ENCODE measurements at regions not wholly inside any gene's neighbourhood (a gene's known extent, or its start where the extent isn't known, plus 50 kb on each side); places are given as distances from the start of the nearest gene placed in this dataset.

DNA sequence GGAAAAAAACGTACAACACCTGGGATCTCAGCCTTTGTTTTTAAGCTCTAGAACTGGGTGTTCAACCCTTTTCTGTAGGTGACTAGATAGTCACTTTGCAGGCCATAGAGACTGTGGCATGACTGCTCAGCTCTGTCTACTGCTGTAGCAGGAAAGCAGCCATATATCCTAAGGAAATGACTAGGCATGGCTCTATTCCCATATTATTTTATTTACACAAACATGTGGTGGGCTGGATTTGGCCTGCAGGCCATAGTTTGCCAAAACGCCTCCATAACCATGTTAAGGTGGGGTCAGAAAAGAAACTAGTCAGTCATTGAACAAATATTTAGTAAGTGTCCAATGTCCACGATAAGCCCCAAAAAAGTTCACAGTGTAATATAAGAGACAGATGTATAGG is 452.5 kb downstream of the MCTP2 start:
- DNase-seq = no peak

DNA sequence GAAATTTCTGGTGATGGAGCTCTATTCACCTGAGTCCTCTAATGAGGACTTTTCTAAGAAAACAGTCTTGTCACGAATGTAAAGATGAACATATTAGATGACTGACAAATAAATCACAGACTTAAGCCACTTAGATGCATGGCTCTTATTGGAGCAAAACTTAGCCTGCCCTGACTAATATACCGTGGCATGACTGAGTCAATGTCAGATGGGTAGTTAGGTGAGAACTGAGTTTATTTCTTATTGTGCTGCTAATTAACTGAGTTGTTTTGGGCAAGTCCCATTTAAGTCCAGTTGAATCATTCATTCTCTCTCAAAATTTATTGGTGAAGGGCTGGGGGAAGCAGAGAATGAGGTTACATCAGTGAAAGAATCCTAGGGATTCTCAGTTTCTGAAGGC is 459.8 kb downstream of the MCTP2 start:
- no peak for DNase-seq

DNA sequence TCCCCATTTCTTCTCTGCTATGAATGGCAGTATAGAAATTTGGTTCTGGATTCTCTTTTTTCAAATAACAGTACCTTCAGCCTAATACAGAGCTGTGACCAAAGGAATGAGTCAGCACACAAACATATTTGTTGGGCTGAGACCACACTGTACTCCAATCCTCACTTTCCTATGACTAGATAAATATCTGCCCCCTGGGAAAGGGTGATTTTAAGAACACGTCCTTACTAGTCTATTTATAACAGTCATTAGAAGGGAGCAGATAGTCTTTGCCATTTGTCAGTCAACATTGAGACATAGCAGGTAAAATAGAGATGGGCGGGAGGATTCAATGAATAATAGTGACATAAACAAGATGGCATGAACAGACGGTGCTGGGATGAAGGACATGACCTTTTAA is 461.3 kb downstream of the MCTP2 start:
- no peak for DNase-seq

DNA sequence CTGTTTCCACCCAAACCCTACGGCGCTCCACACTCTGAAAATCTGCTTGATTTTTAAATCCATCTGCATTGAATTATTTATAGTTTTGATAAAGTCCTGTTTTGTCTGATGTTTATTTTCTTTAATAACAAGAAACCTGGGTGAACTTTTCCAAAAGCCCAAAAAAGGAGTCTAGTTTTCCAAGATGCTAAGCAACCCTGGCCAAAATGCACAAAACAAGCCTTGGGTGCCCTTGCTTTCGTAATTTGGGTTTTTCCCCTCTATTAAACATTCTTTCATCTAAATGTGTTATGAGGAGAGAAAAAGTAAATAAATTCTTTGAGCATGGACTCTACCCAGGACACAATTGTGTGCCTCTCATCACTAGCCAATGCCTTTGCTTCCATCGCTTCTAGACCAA is 468.9 kb downstream of the MCTP2 start:
- no peak for DNase-seq

DNA sequence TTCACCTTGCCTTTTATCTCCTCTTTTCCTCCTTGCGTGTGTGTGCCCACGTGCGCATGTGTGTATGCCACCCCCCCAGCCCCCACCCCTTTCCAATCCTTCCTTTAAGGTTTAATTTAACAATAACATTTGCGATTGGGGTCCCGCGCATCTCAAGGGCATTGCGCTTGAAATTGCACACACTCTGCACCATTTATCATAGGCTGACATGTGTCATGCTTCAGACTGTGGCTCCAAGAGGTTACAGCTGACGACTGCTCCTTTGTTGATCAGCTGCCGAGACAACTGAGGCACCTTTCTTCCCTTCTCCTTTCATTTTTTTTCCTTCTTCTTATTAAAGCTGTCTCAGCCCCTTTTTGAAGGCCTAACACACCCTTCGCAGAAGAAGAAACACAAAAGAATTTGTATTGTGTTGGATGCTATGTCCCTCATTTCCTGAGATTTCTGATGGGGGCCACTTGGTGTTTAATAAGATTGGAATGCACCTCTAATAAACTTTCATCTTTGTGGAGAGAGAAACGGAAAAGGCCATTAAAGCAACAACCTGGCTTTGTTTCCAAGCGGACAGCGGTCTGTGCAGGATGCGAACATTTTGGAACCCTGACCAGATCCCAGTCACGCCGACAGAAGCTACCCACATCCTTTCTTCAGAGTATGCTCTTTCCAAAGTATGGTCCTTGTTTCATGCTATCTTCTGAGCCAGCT is 470.1 kb downstream of the MCTP2 start:
- no peak for DNase-seq

DNA sequence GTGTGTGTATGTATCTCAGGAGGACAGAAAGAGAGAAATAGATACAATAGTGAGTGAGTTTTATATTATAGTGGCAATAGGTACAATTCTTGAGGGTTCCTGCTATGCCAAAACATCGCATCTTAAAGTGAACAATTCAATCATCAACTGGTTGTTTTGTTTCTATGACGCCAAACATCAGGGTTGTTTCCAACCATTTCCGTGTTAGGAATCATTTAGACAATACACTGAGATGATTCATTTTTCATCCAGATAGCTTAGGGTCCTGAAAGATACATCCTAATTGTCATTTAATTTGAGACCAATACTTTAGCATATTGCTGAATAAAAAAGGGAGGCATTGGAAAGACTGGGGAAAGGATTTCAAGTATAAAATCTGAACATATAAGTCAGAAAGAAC is 472.2 kb downstream of the MCTP2 start:
- DNase-seq = no peak

DNA sequence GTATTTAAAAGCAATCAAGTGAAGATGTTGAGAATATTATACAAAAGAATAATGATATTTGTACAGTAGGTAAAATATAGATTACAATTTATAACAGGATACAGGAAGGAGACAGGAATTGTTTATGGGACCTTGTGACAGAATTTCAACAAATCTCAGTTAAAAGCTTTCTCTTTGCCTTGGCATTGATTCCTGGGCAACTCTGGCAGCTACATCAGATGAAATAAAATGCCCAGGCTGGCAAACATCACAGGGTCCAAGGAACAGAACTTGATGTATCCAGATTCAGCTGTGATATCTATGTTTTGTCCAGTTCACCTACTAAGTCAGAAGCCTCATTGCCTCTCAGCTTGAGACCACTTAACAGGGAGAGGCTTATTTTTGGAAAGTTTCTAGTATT is 473.1 kb downstream of the MCTP2 start:
- DNase-seq = no peak

DNA sequence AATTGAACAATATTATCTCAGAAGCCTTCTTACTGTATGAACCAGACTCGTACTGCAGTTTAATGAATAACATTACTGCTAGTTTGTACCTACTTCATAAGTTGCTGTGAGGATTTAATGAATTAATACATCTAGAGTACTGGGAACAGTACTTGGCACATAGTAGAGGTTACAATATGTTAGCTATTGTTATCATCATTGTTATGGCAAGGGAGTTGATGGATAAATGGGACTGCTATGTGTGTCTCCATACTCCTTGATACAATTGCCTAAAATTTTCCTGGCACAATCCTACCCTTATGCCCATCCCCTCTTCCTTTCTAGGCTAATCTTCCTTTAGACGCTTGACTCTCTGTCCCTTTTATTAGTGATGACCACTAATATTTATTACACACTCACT is 473.6 kb downstream of the MCTP2 start:
- DNase-seq = no peak

DNA sequence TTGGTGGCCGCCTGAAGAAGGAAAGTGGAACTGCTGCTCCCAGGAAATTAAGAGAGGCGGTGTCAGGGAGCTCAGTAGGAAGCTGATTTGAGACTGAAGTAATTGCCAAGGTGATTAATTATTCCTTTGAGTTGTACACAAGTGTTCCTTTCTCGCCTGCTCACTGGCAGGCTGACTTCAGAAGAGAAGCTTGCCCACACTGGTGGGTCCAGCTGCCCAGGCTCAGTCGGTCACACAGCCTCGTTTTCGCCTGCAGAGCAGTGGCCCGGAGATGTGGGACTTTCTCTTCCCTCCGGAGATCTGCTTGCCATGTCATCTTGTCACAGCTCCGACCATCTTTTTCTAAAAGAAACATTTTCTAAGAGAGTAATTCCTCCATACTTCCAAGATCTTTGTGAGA is 478.0 kb downstream of the MCTP2 start:
- no peak for DNase-seq

DNA sequence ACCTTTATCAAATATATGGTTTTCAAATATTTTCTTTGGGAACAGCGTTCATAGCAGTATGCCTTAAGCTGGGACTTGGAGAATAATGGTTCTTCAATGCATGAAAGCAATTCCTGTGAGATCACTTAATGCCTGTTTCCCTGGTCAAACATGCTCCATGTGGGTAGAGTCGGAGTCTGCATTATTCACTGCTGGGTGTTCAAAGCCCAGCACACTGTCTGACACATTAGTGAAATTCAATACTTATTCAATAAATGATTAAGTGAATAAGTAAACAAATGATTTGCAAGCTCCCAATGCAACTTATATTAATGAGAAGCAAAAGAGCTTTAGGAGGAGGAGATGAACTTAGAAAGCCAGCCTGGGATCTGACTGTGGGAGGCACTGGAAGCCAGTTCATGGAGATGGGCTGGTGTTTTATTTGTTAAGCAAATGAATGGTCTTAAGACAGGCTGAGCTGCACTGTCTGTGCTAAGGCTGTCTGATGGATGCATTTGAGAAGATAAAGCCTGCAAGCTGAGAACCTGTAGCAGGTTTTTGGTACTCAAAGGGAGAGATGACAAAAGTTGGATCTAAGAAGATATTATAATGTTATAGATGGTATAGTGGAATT is 490.8 kb downstream of the MCTP2 start:
- no peak for DNase-seq

DNA sequence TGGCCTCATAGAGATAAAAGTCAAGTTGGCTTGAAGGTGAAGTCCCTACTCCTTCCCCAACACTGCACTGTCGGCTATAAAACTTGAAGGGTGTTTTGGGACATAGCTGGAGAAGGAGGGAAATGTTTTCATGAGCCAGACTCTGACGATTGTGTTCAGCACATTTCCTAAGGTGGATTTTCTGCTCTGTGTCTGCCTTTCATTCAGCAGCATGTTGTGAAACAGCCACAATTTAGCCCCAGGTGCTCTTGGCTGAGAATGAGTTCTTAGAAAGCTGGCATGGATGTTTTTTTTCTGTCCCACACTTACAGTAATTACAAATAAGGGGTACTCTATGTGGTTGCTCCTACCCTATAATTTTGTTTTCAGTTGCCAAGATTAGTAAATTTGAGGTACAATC is 492.4 kb downstream of the MCTP2 start:
- no peak for DNase-seq

DNA sequence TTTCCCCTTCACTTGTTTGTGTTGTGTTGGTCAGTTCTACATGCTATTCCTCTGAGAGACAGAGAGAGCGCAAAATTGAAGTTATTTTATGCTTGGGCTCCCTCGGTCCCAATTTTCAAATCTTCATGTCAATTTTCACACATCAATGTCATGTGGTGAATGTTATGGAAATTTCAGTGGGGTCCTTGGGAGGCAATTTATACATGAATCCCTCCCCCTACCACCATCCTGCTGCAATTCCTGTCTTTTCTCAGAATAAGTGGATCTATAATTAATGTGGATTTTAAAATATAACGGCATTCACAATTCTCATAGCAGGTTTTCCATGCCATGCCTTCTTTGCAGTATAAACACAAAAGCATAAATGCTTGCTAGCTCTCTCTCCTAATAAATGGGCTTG is 499.9 kb downstream of the MCTP2 start:
- no peak for DNase-seq

DNA sequence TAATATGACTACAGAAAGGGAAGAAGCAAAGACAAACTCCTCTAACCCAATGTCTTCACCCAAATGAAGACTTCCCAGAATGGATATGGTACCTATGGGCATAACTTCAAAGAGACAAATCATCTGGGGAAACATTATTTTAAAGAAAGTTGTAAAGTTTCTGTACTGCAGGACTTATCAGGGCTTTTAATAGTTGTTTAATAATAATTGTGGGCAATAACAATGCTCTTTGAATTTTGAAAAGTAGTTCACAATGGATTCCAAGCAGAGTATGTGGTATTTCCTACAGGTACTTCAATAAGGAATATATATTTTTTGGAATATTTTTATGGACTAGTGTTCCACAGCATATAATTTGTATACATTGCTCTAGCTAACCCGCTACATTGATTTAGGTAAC is 503.1 kb downstream of the MCTP2 start:
- no peak for DNase-seq

DNA sequence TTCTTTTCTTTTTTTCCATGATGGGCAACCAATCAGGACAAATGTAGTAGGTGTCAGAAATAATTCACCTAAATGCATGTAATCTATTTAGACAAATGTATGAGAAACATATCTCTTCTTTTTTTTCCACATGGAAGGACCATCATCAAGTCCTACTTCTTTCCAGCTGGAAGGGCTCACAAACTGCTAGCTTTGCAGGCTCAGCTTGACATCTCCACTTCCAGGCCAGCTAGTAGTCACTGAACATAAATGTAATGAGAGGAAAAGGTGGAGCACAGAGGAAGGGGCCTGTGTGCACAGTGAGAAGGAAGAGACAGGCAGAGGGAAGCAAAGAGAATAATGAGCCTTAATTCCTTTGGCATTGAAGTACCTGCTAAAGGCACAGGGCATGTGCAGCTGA is 504.9 kb downstream of the MCTP2 start:
- DNase-seq = no peak

DNA sequence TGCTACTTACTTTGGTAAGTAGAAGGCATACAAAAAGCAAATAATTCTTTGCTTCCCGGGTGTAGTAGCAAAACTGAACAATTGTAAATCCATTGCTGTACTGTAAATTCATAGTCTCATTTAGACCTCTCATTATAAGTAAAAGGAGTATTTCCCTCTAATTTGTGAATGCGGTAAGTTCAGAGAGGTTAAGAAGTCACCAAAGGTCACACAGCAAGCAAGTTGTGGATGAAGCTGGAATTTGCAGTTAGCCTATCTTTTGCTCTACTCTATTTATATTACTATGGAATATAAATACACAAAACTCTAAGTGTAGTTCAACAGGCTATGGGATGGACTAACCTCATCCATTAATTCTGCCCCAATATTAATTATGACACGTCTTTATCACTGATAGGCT is 508.3 kb downstream of the MCTP2 start:
- DNase-seq = no peak

DNA sequence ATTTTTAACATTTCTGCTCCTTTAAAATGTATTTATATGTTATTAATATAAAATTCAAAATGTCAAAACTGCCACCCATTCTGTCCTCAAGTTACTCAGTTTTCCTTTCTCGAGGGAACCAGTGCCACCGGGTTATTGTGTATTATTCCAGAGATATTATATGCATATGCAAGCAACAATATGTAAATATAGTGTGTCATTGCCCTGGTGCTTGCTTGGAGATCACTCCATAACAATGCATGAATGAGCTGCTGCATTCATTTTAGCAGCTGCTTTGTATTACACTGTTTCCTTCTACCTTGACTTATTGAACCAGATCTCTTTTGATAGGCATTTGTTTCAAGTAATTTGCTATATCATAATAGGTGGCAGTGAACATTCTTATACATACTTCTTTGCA is 509.1 kb downstream of the MCTP2 start:
- no peak for DNase-seq

DNA sequence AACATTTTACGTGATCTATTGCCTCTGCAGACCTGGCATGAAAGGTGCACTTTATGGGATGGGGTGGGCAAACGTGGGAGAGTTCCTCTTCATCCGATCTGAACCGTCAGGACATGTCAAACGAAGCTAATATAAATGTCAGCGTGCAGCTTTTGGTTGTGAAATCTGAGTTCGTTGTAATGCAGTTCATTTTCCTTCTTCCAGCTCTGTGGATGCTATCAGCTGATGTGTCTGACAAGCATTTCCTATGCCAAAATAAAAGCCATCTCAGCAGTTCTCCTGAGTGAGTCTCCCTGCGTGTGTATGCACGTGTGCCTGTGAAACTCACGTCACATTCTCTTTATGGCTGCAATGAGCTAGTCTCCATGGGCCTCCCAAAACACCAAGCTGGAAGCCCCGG is 512.3 kb downstream of the MCTP2 start:
- no peak for DNase-seq

DNA sequence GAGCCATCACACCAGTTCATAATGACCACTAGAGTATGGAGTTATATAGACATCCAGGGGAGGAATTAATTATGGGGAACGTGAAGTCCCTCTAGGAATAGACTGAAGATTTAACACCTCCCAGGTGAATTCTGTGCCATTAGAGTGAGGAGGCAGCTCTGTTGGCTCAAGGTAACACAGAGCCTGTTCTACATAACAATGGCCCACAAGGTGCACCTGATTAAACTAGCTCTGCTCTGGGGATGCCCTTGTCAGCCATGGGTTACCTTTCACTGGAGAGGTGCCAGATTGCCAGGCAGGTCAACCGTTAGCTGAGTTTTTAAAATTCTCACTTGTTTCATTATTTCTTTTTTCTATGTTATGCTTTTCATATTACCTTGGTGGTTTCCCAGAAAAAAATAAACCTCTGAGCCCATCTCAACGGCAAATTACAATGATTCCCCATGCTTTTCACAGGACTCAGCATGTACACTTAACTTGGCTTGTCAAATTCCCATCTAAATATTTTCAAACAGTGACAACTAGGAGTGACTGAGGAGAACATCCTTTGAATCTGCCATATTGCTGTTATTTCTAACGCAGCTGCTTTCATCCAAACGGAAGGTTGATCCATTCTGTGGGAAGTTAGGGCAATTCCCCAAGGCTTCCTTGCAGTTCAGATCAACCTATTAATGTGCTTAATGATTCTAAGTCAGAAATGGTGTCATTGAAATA is 512.9 kb downstream of the MCTP2 start:
- no peak for DNase-seq

DNA sequence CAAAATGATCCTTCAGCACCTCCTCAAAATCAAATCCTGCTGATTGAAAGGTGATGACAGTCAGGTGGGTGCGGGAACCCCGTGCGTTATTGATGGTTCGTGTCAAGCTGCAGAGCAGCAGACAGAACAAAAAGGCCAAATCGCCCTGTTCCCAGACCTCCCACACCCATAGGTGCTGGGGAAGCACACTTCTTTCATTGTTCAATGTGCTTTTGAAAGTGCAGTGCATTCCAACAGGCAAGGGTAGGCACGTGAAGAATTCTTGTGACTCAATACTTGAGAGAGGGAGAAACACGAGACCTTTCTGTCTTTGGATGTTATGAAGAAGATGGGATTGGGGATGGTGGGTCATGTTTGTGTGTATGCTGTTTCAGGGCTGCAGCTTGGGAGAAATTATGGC is 514.0 kb downstream of the MCTP2 start:
- no peak for DNase-seq

DNA sequence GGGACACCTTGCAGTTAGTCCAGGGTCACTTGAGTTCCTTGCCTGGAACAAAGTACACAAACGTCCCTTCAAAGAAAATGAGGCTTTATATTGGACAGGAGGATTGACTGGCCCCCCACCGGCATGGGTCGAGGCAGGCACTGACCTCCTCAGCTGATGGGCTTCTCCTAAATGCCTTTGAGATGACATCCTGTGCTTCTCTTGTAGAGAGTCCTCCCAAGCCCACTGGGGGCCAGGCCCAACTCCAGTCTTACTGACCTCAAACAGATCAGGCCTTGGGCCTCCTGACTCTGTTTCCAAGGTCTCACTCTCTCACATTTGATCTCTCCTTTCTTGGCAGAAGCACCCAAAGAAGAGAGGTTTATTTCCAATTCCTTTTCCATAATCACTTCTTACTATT is 516.1 kb downstream of the MCTP2 start:
- DNase-seq = no peak

DNA sequence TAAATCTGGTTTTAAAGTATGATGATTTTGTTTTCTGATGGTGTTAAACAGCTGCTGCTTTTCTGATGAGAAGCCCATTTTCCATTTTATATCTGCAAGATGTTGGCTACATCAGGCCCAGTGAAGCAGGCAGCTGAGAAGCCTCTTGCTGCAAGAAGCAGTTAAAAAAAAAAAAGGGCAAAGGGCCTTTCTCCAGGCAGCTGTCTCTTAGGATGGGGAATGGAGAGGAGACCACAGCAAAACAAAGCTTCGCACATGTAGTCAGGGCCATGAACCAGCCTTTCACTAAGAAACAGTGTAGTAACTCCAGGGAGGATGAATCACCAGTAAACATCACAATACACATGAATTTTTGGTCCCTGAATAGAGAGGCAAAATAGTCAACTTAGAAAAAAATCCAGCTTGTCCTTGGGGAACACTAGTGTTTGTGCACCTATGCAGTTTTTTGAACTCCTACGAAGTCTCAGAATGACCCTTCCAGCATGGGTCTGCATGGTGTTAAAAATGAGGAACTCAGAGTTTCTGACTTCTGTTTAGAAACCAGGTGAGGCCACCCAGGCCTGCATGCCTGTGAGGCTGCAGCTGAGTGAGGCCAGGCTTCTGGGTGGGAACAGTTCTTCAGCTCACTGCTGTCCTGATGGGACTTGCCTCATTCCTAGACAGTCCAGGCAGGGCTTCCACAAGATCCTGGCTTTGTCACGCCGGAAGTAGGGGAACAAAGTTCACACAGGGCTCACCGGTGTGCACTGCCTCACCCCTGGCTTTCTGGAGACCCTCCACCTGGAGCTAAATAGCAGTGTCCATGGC is 518.7 kb downstream of the MCTP2 start:
- DNase-seq = no peak

DNA sequence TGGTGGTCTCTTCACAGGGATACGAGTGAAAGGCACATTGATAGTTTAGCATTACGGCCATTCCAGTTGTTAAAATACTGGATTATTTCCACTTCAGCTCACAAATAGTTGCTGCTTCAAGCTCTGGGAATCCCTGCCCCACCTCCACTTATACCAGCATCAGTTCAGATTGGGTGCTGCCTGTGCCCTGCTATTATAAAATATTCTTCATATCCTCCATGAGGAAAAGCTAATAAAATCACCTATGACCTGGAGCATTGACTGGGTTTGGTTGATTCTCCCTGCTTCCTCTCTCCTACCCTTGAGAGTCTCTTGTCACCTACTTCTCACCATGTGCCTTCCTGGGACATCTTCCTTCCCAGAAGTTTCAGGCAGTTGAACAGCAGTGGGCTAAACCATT is 529.0 kb downstream of the MCTP2 start:
- DNase-seq = no peak

DNA sequence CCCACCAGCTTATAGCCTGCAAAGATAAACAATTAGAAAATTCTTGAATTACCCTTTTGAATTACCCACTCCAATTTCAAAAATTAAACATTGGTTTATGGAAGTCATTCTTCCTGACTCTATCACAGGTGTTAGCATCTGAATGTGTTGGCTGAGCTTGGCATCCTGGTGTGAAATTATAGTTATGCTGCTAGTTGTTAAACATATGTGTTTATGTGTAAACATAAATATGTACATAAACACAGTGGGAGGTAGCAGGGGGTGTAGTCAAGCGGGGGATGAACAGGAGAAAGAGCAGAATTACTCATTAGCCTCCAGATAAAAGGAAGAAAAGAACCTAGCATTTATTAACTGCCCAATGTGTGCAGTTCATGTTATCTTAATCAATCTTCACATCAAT is 530.2 kb downstream of the MCTP2 start:
- no peak for DNase-seq

DNA sequence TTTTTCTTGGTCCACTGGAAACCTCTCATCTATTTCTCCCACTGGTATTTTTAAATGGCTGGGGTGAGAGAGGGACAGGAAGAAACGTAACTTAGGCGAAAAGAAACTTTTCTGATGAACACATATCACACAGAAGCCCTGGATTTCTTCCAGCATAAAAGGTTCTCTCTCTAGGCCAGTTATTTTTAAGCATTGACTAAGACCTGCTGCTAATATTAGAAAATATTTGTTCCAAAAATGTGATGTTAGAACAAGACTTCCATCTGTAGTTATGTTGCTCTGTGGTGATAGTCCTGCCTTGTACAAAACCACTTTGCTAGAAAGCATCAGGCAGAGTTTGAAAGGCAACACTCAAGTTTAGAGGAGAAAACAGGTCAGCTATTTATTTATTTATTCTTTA is 537.7 kb downstream of the MCTP2 start:
- DNase-seq = no peak

Measured in OCI-M1 (cell line).